Keratinocyte (primary cell): ENCODE measurements at regions not wholly inside any gene's neighbourhood (a gene's known extent, or its start where the extent isn't known, plus 50 kb on each side); places are given as distances from the start of the nearest gene placed in this dataset.

Source experiments
- DNase-seq: peaks from one replicate; pipeline ENCODE4 v3.0.0-alpha.2; 2011; ENCODE audit warnings: low read depth, missing footprints, low spot score
- FAIRE-seq: peaks from 2 replicates; lab custom pipeline; 2011; peaks lifted over from hg19 to GRCh38; lab: Jason Lieb, UNC
- H2AFZ ChIP-seq: 2 replicates; pipeline ENCODE4 v1.6.0; 2012; ENCODE audit warnings: low read length, control low read depth, inconsistent platforms; ENCODE audit not compliant: control insufficient read depth
- H3K27ac ChIP-seq: 2 replicates; pipeline ENCODE4 v1.5.1; 2011; ENCODE audit warnings: low read length; ENCODE audit not compliant: control insufficient read depth, insufficient read depth
- H3K27me3 ChIP-seq: 3 replicates; pipeline ENCODE4 v1.6.0; 2011; ENCODE audit warnings: low read length; ENCODE audit not compliant: control insufficient read depth, insufficient read depth; ENCODE audit errors: extremely low read depth
- H3K36me3 ChIP-seq, 2 experiments: 2 replicates in 1 of 2; 3 replicates in 1 of 2; pipeline ENCODE4 v1.5.1; 2011; ENCODE audit warnings: low read length in 2 of 2, mild to moderate bottlenecking in 1 of 2; ENCODE audit not compliant: control insufficient read depth in 2 of 2, insufficient read depth in 2 of 2; ENCODE audit errors: extremely low read depth in 1 of 2
- H3K4me1 ChIP-seq: 3 replicates; pipeline ENCODE4 v1.5.1; 2011; ENCODE audit warnings: low read length; ENCODE audit not compliant: control insufficient read depth, insufficient read depth; ENCODE audit errors: extremely low read depth
- H3K4me2 ChIP-seq: 3 replicates; pipeline ENCODE4 v1.6.0; 2011; ENCODE audit warnings: low read depth, low read length; ENCODE audit not compliant: control insufficient read depth, insufficient read depth; ENCODE audit errors: extremely low read depth
- H3K4me3 ChIP-seq, 3 experiments: fragments of 200-600 bp in 1 of 3; sonication (generic) in 1 of 3; 2 replicates in 2 of 3; 3 replicates in 1 of 3; pipeline ENCODE4 v1.5.1; 2011 to 2016; ENCODE audit warnings: low read length in 3 of 3, mild to moderate bottlenecking in 3 of 3, control low read depth in 2 of 3, inconsistent platforms in 1 of 3, low read depth in 1 of 3, mixed read lengths in 1 of 3, mixed run types in 1 of 3, moderate library complexity in 1 of 3; ENCODE audit not compliant: control insufficient read depth in 2 of 3, insufficient read depth in 2 of 3; ENCODE audit errors: extremely low read depth in 1 of 3
- H3K79me2 ChIP-seq: 2 replicates; pipeline ENCODE4 v1.6.0; 2012; ENCODE audit warnings: low read length; ENCODE audit not compliant: control insufficient read depth, insufficient read depth
- H3K9ac ChIP-seq: 3 replicates; pipeline ENCODE4 v1.6.0; 2011; ENCODE audit warnings: low read length; ENCODE audit not compliant: control insufficient read depth, insufficient read depth; ENCODE audit errors: extremely low read depth
- H3K9me1 ChIP-seq: 3 replicates; pipeline ENCODE4 v1.6.0; 2011; ENCODE audit warnings: low read length; ENCODE audit not compliant: control insufficient read depth, insufficient read depth; ENCODE audit errors: extremely low read depth
- H3K9me3 ChIP-seq: 2 replicates; pipeline ENCODE4 v1.5.1; 2012; ENCODE audit warnings: low read depth, low read length; ENCODE audit not compliant: control insufficient read depth
- H4K20me1 ChIP-seq: 3 replicates; pipeline ENCODE4 v1.6.0; 2011; ENCODE audit warnings: low read length; ENCODE audit not compliant: control insufficient read depth, insufficient read depth; ENCODE audit errors: extremely low read depth
- EZH2 ChIP-seq: IDR thresholded peaks from one replicate; pipeline ENCODE4 v1.6.1; 2012; ENCODE audit warnings: inconsistent platforms, mild to moderate bottlenecking, low read length, moderate library complexity
- dilution Hi-C: fragments of 300-500 bp; cut with MboI; formaldehyde crosslinking; loops from one replicate; pipeline ENCODE4 v1.7.0; 2020; ENCODE audit warnings: low sequenced_read_pairs; ENCODE audit not compliant: extremely low pct_ligation_motif_present
- TF ChIP-seq, protein P1 (sequence below), 3 experiments: IDR thresholded peaks in 1 of 3; conservative IDR thresholded peaks in 1 of 3; optimal IDR thresholded peaks in 1 of 3; 2 replicates in 2 of 3; 3 replicates in 1 of 3; pipeline versions ENCODE3 to v1.5.1; 2011; ENCODE audit warnings: low read length in 3 of 3, mild to moderate bottlenecking in 3 of 3, moderate library complexity in 2 of 3, control low read depth in 1 of 3, inconsistent platforms in 1 of 3; ENCODE audit not compliant: insufficient read depth in 2 of 3; ENCODE audit errors: extremely low read depth in 1 of 3

DNA sequence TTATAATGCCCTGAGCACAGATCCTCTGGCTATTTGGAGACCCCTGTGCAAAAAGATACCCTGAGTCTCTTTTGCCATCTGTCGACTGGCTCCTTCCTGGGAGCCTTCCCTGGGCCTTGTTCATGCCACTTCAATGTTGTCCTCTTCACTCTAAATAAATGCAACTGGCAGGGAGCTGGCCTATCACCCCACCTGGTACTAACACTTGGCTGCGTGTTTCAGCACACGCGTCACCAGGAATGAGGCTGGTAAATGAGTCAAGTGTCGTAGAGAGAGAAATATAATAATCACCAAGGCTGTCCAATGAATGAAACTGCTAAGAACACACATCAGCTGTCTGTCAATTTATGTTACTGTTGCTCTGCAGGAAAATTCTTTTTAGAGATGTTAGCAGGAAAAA lies 374.6 kb upstream of the JARID2 start:
- DNase-seq (no peak), FAIRE-seq (no peak)
- Histone ChIP-seq H2AFZ (no peak overlapping the region), H3K79me2 (no peaks in the 10 kb centered on the region), H3K27me3 (no peaks in the 10 kb centered on the region), H3K27ac (no peak overlapping the region), H3K9me3 (no peaks in the 10 kb centered on the region), H3K4me2 (no peak overlapping the region), H3K4me1 (no peaks in the 10 kb centered on the region), H3K4me3 (no peak overlapping the region), H4K20me1 (no peaks in the 10 kb centered on the region), H3K9me1 (no peaks in the 10 kb centered on the region), H3K9ac (no peak overlapping the region), H3K36me3 (no peaks in the 10 kb centered on the region)
- dilution Hi-C loops: no loop called here
- TF ChIP-seq, protein P1, sequence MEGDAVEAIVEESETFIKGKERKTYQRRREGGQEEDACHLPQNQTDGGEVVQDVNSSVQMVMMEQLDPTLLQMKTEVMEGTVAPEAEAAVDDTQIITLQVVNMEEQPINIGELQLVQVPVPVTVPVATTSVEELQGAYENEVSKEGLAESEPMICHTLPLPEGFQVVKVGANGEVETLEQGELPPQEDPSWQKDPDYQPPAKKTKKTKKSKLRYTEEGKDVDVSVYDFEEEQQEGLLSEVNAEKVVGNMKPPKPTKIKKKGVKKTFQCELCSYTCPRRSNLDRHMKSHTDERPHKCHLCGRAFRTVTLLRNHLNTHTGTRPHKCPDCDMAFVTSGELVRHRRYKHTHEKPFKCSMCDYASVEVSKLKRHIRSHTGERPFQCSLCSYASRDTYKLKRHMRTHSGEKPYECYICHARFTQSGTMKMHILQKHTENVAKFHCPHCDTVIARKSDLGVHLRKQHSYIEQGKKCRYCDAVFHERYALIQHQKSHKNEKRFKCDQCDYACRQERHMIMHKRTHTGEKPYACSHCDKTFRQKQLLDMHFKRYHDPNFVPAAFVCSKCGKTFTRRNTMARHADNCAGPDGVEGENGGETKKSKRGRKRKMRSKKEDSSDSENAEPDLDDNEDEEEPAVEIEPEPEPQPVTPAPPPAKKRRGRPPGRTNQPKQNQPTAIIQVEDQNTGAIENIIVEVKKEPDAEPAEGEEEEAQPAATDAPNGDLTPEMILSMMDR (optimal IDR thresholded peaks at IDR 0.05 in 1 of 3, IDR thresholded peaks at IDR 0.05 in 1 of 3, conservative IDR thresholded peaks at IDR 0.05 in 1 of 3; ENCODE audit: extremely low read depth in 1 of 3, insufficient read depth in 2 of 3, low read length in 3 of 3): no peak

DNA sequence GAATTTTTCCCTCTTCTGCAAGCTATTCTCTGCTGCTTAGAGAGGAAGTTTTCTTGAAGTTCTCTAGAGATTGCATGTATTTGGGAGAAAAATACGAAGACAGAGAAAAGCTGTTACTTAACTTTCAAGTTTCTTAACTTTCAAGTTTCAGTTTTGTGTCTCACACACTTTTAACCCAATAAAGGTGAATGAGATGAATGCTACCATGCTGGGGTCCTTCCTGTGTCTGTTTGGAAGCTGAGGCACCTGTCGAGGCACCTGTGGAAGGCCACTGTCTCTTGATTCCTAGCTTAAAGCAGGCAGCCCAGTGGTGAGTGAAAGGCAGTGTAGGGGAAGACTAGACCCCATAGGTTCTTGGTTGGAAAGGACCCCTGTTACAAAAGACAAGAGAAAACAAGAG lies 372.8 kb upstream of the JARID2 start:
- DNase-seq (no peak), FAIRE-seq (no peak)

DNA sequence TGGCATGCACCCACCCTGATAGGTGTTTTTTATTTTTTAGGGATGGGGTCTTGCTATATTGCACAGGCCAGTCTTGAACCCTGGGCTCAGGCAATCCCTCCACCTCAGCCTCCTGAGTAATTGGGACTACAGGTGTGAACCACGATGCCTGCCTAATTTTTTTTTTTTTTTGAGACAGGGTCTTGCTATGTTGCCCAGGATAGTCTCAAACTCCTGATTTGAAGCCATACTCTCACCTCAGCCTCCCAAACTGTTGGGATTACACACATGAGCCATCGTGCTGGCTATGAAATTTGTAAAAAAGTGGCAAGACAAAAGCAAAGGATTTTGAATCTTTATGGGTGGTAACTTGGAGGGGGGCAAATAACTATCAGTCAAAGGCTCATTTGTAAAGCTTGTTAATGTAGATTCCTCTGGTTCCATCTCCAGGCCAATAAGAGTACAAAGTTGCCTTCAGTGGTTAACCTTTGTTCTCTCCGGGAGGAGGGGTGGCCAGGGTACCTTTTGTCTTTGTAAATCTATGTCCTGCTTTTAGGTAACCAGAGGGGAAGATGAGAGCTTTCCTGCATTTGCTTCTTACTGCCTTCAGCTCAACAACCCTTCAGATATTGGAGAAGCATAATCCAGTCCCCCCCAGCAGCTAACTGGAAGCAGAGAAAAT lies 372.0 kb upstream of the JARID2 start:
- H2AFZ ChIP-seq: no peak overlapping the region
- H3K4me2 ChIP-seq: no peak overlapping the region
- no peak overlapping the region for H3K9ac ChIP-seq
- H3K9me3 ChIP-seq: no peaks in the 10 kb centered on the region
- H3K4me1 ChIP-seq: peaks cover 9% of the 10 kb centered on the region
- no peaks in the 10 kb centered on the region for H4K20me1 ChIP-seq
- H3K36me3 ChIP-seq: no peaks in the 10 kb centered on the region
- H3K27ac ChIP-seq: no peak overlapping the region
- FAIRE-seq: no peak
- H3K27me3 ChIP-seq: no peaks in the 10 kb centered on the region
- no peak for DNase-seq
- dilution Hi-C loops: no loop called here
- H3K9me1 ChIP-seq: no peaks in the 10 kb centered on the region
- no peak overlapping the region for H3K4me3 ChIP-seq
- no peaks in the 10 kb centered on the region for H3K79me2 ChIP-seq
- TF ChIP-seq, protein P1 (optimal IDR thresholded peaks at IDR 0.05 in 1 of 3, IDR thresholded peaks at IDR 0.05 in 1 of 3, conservative IDR thresholded peaks at IDR 0.05 in 1 of 3; ENCODE audit: extremely low read depth in 1 of 3, insufficient read depth in 2 of 3, low read length in 3 of 3): no peak
- no peak for TF ChIP-seq EZH2

More for the DNA sequence above, 372.8 kb upstream of the JARID2 start:
- Histone ChIP-seq H3K9ac (no peak overlapping the region), H3K27me3 (no peaks in the 10 kb centered on the region), H3K36me3 (no peaks in the 10 kb centered on the region), H3K4me2 (no peak overlapping the region), H3K4me3 (no peak overlapping the region), H3K4me1 (peaks cover 9% of the 10 kb centered on the region), H3K9me1 (no peaks in the 10 kb centered on the region), H2AFZ (no peak overlapping the region), H3K9me3 (no peaks in the 10 kb centered on the region), H3K27ac (no peak overlapping the region), H3K79me2 (no peaks in the 10 kb centered on the region), H4K20me1 (no peaks in the 10 kb centered on the region)
- dilution Hi-C loops: no loop called here
- no peak for TF ChIP-seq EZH2
